Spleen (tissue), 7 donors: ENCODE measurements at regions not wholly inside any gene's neighbourhood (a gene's known extent, or its start where the extent isn't known, plus 50 kb on each side); places are given as distances from the start of the nearest gene placed in this dataset.

Source experiments
- POLR2AphosphoS5 ChIP-seq, 3 donors: sonication (generic); formaldehyde crosslinking; IDR thresholded peaks; one replicate each; pipeline ENCODE4 v1.5.1; 2017; ENCODE audit warnings: antibody characterized with exemption in 3 of 3
- TF ChIP-seq, protein P1 (sequence below), 11 experiments: fragments of 200-600 bp in 7 of 11; fragments of 450-650 bp in 4 of 11; sonication (generic) in 4 of 11; IDR thresholded peaks in 8 of 11; conservative IDR thresholded peaks in 3 of 11; 1 replicate in 7 of 11; 2 replicates in 4 of 11; pipeline versions ENCODE4 v1.4.0 to v1.8.0; 2016 to 2021; ENCODE audit warnings: antibody characterized with exemption in 11 of 11, inconsistent platforms in 4 of 11, mild to moderate bottlenecking in 1 of 11
- donor health status: DM: no; HTN: no; CAD: no; lungs with moderate emphysema.
- donor health status: DM: no; HTN: no; CAD: no.
- donor health status: DM: no; HTN: no; CAD: no.

DNA sequence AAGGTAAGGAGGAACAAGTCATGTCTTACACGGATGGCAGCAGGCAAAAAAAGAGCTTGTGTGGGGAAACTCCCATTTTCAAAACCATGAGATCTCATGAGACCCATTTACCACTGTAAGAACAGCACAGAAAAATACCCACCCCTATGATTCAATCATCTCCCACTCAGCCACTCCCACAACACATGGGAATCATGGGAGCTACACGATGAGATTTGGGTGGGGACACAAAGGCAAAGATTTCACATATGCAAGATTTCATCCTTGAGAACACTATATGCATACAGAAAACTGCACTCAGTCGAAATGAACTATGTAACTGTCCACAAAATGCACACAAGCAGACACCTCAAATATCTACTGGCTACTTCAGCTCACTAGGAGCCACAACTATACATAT lies 480.6 kb upstream of the BTBD3 start:
- TF ChIP-seq, protein P1, sequence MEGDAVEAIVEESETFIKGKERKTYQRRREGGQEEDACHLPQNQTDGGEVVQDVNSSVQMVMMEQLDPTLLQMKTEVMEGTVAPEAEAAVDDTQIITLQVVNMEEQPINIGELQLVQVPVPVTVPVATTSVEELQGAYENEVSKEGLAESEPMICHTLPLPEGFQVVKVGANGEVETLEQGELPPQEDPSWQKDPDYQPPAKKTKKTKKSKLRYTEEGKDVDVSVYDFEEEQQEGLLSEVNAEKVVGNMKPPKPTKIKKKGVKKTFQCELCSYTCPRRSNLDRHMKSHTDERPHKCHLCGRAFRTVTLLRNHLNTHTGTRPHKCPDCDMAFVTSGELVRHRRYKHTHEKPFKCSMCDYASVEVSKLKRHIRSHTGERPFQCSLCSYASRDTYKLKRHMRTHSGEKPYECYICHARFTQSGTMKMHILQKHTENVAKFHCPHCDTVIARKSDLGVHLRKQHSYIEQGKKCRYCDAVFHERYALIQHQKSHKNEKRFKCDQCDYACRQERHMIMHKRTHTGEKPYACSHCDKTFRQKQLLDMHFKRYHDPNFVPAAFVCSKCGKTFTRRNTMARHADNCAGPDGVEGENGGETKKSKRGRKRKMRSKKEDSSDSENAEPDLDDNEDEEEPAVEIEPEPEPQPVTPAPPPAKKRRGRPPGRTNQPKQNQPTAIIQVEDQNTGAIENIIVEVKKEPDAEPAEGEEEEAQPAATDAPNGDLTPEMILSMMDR (IDR thresholded peaks at IDR 0.05 in 8 of 11, conservative IDR thresholded peaks at IDR 0.05 in 3 of 11): no peak
- no peak for TF ChIP-seq POLR2AphosphoS5 (IDR thresholded peaks at IDR 0.05)
